LNCaP clone FGC (cell line): ENCODE measurements at regions not wholly inside any gene's neighbourhood (a gene's known extent, or its start where the extent isn't known, plus 50 kb on each side); places are given as distances from the start of the nearest gene placed in this dataset.

Experiments used
- DNase-seq: peaks from one replicate; pipeline ENCODE4 v3.0.0-alpha.2; 2011; ENCODE audit warnings: low read depth
- H3K4me3 ChIP-seq: 2 replicates; pipeline ENCODE4 v1.5.1; 2011; ENCODE audit warnings: mild to moderate bottlenecking, low read depth, low read length, control low read depth
- TF ChIP-seq, protein P1 (sequence below): IDR thresholded peaks from 2 replicates; pipeline ENCODE4 v1.5.1; 2012; ENCODE audit warnings: mild to moderate bottlenecking; ENCODE audit not compliant: control insufficient read depth, insufficient read depth; ENCODE audit errors: extremely low read depth

DNA sequence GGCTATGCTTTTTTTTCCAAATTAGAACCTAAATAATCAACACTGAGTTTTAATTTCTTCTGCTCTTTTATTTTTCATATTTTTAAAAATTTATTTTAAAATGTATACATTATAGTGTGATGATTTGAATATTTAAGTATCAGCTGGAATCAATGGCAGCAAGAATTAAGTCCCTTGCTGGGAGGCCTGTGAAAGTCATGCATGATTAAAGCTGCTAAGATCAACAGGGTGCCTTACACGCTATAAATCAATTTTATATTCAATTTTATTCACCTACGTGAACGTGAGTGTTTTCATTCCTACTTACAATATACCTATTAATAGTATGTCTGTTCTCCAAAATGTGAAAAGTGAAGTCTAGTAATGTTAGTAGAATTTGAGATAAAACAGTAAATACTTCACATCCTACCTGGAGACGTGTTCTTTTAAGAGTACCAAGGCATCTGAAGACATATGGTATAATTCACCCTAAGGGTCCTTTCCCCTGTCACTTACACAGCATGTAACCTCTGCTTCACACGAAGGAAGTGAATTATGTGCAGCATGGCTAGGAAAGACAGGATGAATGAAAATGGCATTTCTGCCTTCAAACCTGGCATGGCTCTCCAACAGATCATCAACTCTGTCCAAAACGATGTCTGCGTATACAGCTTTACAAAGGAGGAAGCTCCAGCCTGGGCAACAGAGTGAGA is 640.4 kb upstream of the ROBO1 start:
- no peak for DNase-seq
- no peak overlapping the region for H3K4me3 ChIP-seq
- TF ChIP-seq, protein P1, sequence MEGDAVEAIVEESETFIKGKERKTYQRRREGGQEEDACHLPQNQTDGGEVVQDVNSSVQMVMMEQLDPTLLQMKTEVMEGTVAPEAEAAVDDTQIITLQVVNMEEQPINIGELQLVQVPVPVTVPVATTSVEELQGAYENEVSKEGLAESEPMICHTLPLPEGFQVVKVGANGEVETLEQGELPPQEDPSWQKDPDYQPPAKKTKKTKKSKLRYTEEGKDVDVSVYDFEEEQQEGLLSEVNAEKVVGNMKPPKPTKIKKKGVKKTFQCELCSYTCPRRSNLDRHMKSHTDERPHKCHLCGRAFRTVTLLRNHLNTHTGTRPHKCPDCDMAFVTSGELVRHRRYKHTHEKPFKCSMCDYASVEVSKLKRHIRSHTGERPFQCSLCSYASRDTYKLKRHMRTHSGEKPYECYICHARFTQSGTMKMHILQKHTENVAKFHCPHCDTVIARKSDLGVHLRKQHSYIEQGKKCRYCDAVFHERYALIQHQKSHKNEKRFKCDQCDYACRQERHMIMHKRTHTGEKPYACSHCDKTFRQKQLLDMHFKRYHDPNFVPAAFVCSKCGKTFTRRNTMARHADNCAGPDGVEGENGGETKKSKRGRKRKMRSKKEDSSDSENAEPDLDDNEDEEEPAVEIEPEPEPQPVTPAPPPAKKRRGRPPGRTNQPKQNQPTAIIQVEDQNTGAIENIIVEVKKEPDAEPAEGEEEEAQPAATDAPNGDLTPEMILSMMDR = no peak

DNA sequence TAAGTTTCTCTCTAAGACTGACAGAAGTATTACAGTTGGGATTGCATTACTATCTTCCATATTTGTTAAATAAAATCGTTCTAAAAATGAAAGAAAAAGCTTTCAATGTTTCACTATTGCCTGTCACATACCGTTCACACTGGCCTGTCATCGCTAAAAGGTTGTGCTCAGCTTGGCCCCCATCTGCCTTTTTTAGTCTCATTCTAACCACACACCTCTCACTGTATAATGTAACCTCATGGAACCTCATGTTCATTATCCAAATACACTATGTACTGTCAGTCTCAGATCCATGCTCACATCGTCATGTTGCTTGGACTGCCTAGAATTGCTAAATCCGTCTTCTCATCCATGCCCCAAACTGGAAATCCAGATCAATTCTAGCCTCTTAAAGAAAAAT is 637.8 kb upstream of the ROBO1 start:
- TF ChIP-seq, protein P1 = no peak
- DNase-seq = no peak

GRCh38 chr3:80395023-80395422 is 627.2 kb upstream of the ROBO1 start:
- DNase-seq = no peak
- TF ChIP-seq, protein P1 = no peak
- no peak overlapping the region for H3K4me3 ChIP-seq

More for the DNA sequence above, 637.8 kb upstream of the ROBO1 start:
- H3K4me3 ChIP-seq = no peak overlapping the region

- TF ChIP-seq, protein P1 = no peak
- DNase-seq = no peak
- no peak overlapping the region for H3K4me3 ChIP-seq
These were observed 623.8 kb upstream of the ROBO1 start for GRCh38 chr3:80391573-80391972.

GRCh38 chr3:80384811-80385210 is 617.0 kb upstream of the ROBO1 start:
- TF ChIP-seq, protein P1 = no peak
- no peak for DNase-seq

DNA sequence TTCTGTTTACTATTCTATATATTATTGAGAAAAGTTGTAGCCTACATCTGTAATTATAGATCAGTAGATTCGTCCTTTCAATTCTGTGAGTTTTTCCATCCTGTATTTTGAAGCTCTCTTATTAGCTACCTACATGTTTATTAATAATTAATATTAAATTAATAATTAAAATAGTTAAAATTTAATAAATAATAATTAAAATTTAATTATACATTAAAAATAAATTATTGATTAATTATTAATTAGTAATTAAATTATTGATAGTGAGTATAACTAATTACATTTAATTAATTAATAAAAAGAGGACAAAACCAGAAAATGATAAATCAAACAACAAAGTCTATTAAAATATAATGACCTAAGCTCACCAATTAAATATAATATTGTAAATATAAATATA is 606.6 kb upstream of the ROBO1 start:
- TF ChIP-seq, protein P1 = no peak
- no peak for DNase-seq
- no peak overlapping the region for H3K4me3 ChIP-seq

More at GRCh38 chr3:80384811-80385210, 617.0 kb upstream of the ROBO1 start:
- no peak overlapping the region for H3K4me3 ChIP-seq

DNA sequence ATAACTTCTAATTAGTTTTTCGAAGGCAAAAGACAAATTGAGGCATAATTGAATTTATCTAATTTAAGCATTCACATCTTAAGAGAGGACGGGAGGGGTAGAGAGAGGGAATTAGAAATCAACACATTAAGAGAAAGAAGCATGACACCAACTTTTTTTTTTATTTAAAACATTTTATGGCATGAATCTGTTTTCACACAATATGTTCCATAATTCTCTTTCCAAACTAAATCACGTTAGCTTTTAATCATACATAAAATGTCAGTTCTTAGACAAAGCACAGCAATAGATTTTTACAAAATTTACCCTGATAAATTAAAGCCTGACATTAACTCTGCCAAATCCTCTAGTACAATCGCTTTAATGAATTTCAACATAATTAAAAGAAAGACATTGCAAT is 600.8 kb upstream of the ROBO1 start:
- no peak for DNase-seq
- TF ChIP-seq, protein P1 = no peak
- H3K4me3 ChIP-seq = no peak overlapping the region
